ENCODE measurements at regions not wholly inside any gene's neighbourhood (a gene's known extent, or its start where the extent isn't known, plus 50 kb on each side); places are given as distances from the start of the nearest gene placed in this dataset.

DNA sequence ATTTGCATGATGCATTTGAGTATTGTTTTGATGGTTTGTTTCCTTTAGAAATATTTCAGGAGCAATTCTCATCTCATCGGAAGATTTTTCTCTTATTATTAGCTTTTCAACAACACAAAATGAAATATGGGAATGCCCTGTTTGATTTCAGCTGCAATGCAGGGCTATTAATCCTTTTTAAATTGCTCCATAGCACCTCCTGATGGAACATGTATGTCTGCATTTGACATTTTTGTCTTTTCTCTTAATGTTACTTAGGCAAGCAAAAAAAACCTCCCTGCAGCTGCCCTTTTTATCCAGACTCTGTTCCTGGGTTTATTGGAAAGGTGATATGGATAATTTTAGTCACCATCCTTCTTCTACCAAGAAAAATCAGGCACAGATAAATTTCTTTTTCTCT, 895.8 kb downstream of the RPS29 start:
- Histone ChIP-seq H3K4me1 (ENCODE audit: control insufficient read depth in 4 of 4, insufficient read depth in 4 of 4, low read length in 3 of 4) (no peaks in the 10 kb centered on the region), H3K27ac (ENCODE audit: low read depth in 1 of 2, low read length in 2 of 2) (no peak overlapping the region), H3K4me3 (ENCODE audit: low read depth in 1 of 3, low read length in 3 of 3) (no peak overlapping the region), H3K27me3 (ENCODE audit: control insufficient read depth in 4 of 4, insufficient read depth in 4 of 4, low read length in 3 of 4) (no peaks in the 10 kb centered on the region), H3K9ac (ENCODE audit: low read depth in 1 of 2, low read length in 2 of 2) (no peak overlapping the region), H3K9me3 (ENCODE audit: control insufficient read depth in 4 of 4, low read length in 3 of 4) (no peaks in the 10 kb centered on the region), H3K36me3 (ENCODE audit: control insufficient read depth in 4 of 4, insufficient read depth in 3 of 4, low read depth in 1 of 4, low read length in 3 of 4) (no peaks in the 10 kb centered on the region)
- no peak for DNase-seq (ENCODE audit: low spot score)
- WGBS, result 84% methylated on average over 1 of the region's 1 CpG
- TF ChIP-seq FOXA1 (IDR thresholded peaks at IDR 0.05) (no peak), RAD21 (IDR thresholded peaks at IDR 0.05) (no peak), YY1 (IDR thresholded peaks at IDR 0.05) (no peak), HNF4A (conservative IDR thresholded peaks at IDR 0.05) (no peak), EGR1 (IDR thresholded peaks at IDR 0.05; ENCODE audit: low read depth in 2 of 2) (no peak), FOXA2 (IDR thresholded peaks at IDR 0.05) (no peak), SP1 (IDR thresholded peaks at IDR 0.05) (no peak), MAX (IDR thresholded peaks at IDR 0.05) (no peak), JUND (IDR thresholded peaks at IDR 0.05) (no peak), HNF4G (IDR thresholded peaks at IDR 0.05) (no peak), TAF1 (conservative IDR thresholded peaks at IDR 0.05) (no peak), NR2F2 (IDR thresholded peaks at IDR 0.05) (no peak), GABPA (IDR thresholded peaks at IDR 0.05 in 1 of 2, conservative IDR thresholded peaks at IDR 0.05 in 1 of 2) (no peak), RXRA (IDR thresholded peaks at IDR 0.05) (no peak), ZBTB33 (IDR thresholded peaks at IDR 0.05) (no peak)
- TF ChIP-seq, protein P1, sequence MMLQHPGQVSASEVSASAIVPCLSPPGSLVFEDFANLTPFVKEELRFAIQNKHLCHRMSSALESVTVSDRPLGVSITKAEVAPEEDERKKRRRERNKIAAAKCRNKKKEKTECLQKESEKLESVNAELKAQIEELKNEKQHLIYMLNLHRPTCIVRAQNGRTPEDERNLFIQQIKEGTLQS (IDR thresholded peaks at IDR 0.05), result no peak
- TF ChIP-seq, protein P2, sequence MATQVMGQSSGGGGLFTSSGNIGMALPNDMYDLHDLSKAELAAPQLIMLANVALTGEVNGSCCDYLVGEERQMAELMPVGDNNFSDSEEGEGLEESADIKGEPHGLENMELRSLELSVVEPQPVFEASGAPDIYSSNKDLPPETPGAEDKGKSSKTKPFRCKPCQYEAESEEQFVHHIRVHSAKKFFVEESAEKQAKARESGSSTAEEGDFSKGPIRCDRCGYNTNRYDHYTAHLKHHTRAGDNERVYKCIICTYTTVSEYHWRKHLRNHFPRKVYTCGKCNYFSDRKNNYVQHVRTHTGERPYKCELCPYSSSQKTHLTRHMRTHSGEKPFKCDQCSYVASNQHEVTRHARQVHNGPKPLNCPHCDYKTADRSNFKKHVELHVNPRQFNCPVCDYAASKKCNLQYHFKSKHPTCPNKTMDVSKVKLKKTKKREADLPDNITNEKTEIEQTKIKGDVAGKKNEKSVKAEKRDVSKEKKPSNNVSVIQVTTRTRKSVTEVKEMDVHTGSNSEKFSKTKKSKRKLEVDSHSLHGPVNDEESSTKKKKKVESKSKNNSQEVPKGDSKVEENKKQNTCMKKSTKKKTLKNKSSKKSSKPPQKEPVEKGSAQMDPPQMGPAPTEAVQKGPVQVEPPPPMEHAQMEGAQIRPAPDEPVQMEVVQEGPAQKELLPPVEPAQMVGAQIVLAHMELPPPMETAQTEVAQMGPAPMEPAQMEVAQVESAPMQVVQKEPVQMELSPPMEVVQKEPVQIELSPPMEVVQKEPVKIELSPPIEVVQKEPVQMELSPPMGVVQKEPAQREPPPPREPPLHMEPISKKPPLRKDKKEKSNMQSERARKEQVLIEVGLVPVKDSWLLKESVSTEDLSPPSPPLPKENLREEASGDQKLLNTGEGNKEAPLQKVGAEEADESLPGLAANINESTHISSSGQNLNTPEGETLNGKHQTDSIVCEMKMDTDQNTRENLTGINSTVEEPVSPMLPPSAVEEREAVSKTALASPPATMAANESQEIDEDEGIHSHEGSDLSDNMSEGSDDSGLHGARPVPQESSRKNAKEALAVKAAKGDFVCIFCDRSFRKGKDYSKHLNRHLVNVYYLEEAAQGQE (IDR thresholded peaks at IDR 0.05), result no peak
- TF ChIP-seq, protein P3, sequence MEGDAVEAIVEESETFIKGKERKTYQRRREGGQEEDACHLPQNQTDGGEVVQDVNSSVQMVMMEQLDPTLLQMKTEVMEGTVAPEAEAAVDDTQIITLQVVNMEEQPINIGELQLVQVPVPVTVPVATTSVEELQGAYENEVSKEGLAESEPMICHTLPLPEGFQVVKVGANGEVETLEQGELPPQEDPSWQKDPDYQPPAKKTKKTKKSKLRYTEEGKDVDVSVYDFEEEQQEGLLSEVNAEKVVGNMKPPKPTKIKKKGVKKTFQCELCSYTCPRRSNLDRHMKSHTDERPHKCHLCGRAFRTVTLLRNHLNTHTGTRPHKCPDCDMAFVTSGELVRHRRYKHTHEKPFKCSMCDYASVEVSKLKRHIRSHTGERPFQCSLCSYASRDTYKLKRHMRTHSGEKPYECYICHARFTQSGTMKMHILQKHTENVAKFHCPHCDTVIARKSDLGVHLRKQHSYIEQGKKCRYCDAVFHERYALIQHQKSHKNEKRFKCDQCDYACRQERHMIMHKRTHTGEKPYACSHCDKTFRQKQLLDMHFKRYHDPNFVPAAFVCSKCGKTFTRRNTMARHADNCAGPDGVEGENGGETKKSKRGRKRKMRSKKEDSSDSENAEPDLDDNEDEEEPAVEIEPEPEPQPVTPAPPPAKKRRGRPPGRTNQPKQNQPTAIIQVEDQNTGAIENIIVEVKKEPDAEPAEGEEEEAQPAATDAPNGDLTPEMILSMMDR (IDR thresholded peaks at IDR 0.05; ENCODE audit: low read depth, low read length, missing input control), result no peak
